Mesendoderm (in vitro differentiated cells): ENCODE measurements at regions not wholly inside any gene's neighbourhood (a gene's known extent, or its start where the extent isn't known, plus 50 kb on each side); places are given as distances from the start of the nearest gene placed in this dataset.
"Not testable (repeated sequence)": the region's sequence is repeated elsewhere in the genome, so short reads cannot be mapped to it uniquely, and the experiment has no call there.

ENCODE experiments used
- DNase-seq: peaks from one replicate; pipeline ENCODE4 v3.0.0; 2013
- H2AK5ac ChIP-seq: 2 replicates; pipeline ENCODE4 v1.6.1; 2013; ENCODE audit warnings: low read length, inconsistent platforms
- H2BK120ac ChIP-seq: 2 replicates; pipeline ENCODE4 v1.6.1; 2013; ENCODE audit warnings: low read depth, mild to moderate bottlenecking, low read length, moderate library complexity, mixed read lengths
- H2BK15ac ChIP-seq: replicated peaks from 2 replicates; pipeline ENCODE4 v1.6.1; 2013; ENCODE audit warnings: low read depth, mild to moderate bottlenecking, moderate library complexity
- H2BK5ac ChIP-seq: 2 replicates; pipeline ENCODE4 v1.6.1; 2013; ENCODE audit warnings: low read length, inconsistent platforms
- H3K18ac ChIP-seq: 2 replicates; pipeline ENCODE4 v1.6.1; 2013; ENCODE audit warnings: mild to moderate bottlenecking, low read length, mixed read lengths
- H3K23ac ChIP-seq: one replicate; pipeline ENCODE4 v1.6.1; 2013; ENCODE audit warnings: low read length
- H3K27ac ChIP-seq: 2 replicates; pipeline ENCODE4 v1.5.1; 2013; ENCODE audit warnings: low read depth, mild to moderate bottlenecking, inconsistent platforms, low read length, moderate library complexity
- H3K27me3 ChIP-seq: 2 replicates; pipeline ENCODE4 v1.6.1; 2013; ENCODE audit warnings: low read length, control low read depth, mild to moderate bottlenecking, inconsistent platforms; ENCODE audit not compliant: insufficient read depth, poor library complexity
- H3K36me3 ChIP-seq: 2 replicates; pipeline ENCODE4 v1.6.1; 2013; ENCODE audit warnings: low read length, inconsistent platforms; ENCODE audit not compliant: control insufficient read depth, insufficient read depth
- H3K4ac ChIP-seq: one replicate; pipeline ENCODE4 v1.6.1; 2013; ENCODE audit warnings: low read depth, mild to moderate bottlenecking, low read length, moderate library complexity
- H3K4me1 ChIP-seq: 2 replicates; pipeline ENCODE4 v1.6.1; 2013; ENCODE audit warnings: low read depth, low read length, inconsistent platforms; ENCODE audit not compliant: control insufficient read depth
- H3K4me2 ChIP-seq: 2 replicates; pipeline ENCODE4 v1.6.1; 2013; ENCODE audit warnings: low read length
- H3K4me3 ChIP-seq: 2 replicates; pipeline ENCODE4 v1.5.1; 2013; ENCODE audit warnings: mild to moderate bottlenecking, low read length
- H3K56ac ChIP-seq: one replicate; pipeline ENCODE4 v1.6.1; 2013; ENCODE audit warnings: low read length
- H3K79me1 ChIP-seq: 2 replicates; pipeline ENCODE4 v1.6.1; 2013; ENCODE audit warnings: low read length, inconsistent platforms
- H3K79me2 ChIP-seq: 2 replicates; pipeline ENCODE4 v1.6.1; 2013; ENCODE audit warnings: mild to moderate bottlenecking, low read length; ENCODE audit not compliant: control insufficient read depth, insufficient read depth
- H3K9ac ChIP-seq: 2 replicates; pipeline ENCODE4 v1.6.1; 2013; ENCODE audit warnings: low read length, inconsistent platforms
- H4K5ac ChIP-seq: one replicate; pipeline ENCODE4 v1.6.1; 2013; ENCODE audit warnings: low read length
- H4K8ac ChIP-seq: one replicate; pipeline ENCODE4 v1.6.1; 2013; ENCODE audit warnings: low read depth, mild to moderate bottlenecking, control low read depth, low read length, moderate library complexity
- WGBS: extraction: QIAGEN DNeasy Blood & Tissue Kit; methylation state at CpG from one replicate; pipeline ENCODE4 v1.1.7; 2013; ENCODE audit warnings: low lambda C conversion rate, missing lambda C conversion rate; ENCODE audit not compliant: insufficient coverage; ENCODE audit errors: extremely low coverage; 5-methylcytosine and 5-hydroxymethylcytosine counted together

- not testable (repeated sequence) for H4K8ac ChIP-seq
Observed at GRCh38 chr21:14623079-14623478, 77.0 kb upstream of the SAMSN1 start.

GRCh38 chr21:14620152-14620551, 74.0 kb upstream of the SAMSN1 start:
- Histone ChIP-seq H4K5ac (no peak overlapping the region), H3K4me2 (no peak overlapping the region), H2BK5ac (no peak overlapping the region), H3K4ac (no peak overlapping the region), H2AK5ac (no peak overlapping the region), H3K23ac (no peak overlapping the region), H3K56ac (no peak overlapping the region), H3K79me2 (no peaks in the 10 kb centered on the region), H3K9ac (no peak overlapping the region), H3K27me3 (no peaks in the 10 kb centered on the region), H3K79me1 (no peaks in the 10 kb centered on the region), H4K8ac (no peak overlapping the region), H3K36me3 (no peaks in the 10 kb centered on the region), H2BK120ac (no peak overlapping the region), H3K27ac (no peak overlapping the region), H3K4me3 (no peak overlapping the region), H3K18ac (no peak overlapping the region), H2BK15ac (no peak overlapping the region), H3K4me1 (no peaks in the 10 kb centered on the region)
- no CpG with 5 or more reads among the region's 2 CpGs for WGBS
- no peak for DNase-seq

More at GRCh38 chr21:14623079-14623478, 77.0 kb upstream of the SAMSN1 start:
- H2BK5ac ChIP-seq, H3K4me1 ChIP-seq, H3K79me1 ChIP-seq, H3K56ac ChIP-seq, DNase-seq, H2AK5ac ChIP-seq, H3K4ac ChIP-seq, H3K18ac ChIP-seq, H3K79me2 ChIP-seq, H3K27me3 ChIP-seq, H3K23ac ChIP-seq, H3K36me3 ChIP-seq, H3K9ac ChIP-seq, H2BK15ac ChIP-seq, H3K4me2 ChIP-seq, H2BK120ac ChIP-seq, H3K27ac ChIP-seq, H4K5ac ChIP-seq, H3K4me3 ChIP-seq: not testable (repeated sequence)
- no CpG with 5 or more reads among the region's 3 CpGs for WGBS

GRCh38 chr21:14617871-14618270, 71.8 kb upstream of the SAMSN1 start:
- no peak overlapping the region for H4K8ac ChIP-seq
- no peak overlapping the region for H4K5ac ChIP-seq
- no peaks in the 10 kb centered on the region for H3K4me1 ChIP-seq
- no peak overlapping the region for H3K23ac ChIP-seq
- H2BK5ac ChIP-seq, result no peak overlapping the region
- no peak overlapping the region for H2BK120ac ChIP-seq
- H3K79me2 ChIP-seq, result no peaks in the 10 kb centered on the region
- H3K4ac ChIP-seq, result no peak overlapping the region
- no peak overlapping the region for H3K9ac ChIP-seq
- no peak overlapping the region for H3K18ac ChIP-seq
- H3K36me3 ChIP-seq, result no peaks in the 10 kb centered on the region
- DNase-seq, result no peak
- no peak overlapping the region for H2AK5ac ChIP-seq
- H3K79me1 ChIP-seq, result no peaks in the 10 kb centered on the region
- H3K56ac ChIP-seq, result no peak overlapping the region
- H3K4me2 ChIP-seq, result no peak overlapping the region
- H3K4me3 ChIP-seq, result no peak overlapping the region
- WGBS, result no CpG with 5 or more reads among the region's 2 CpGs
- no peak overlapping the region for H2BK15ac ChIP-seq
- no peak overlapping the region for H3K27ac ChIP-seq
- H3K27me3 ChIP-seq, result no peaks in the 10 kb centered on the region

- Histone ChIP-seq H4K8ac (no peak overlapping the region), H3K36me3 (no peaks in the 10 kb centered on the region), H2BK120ac (no peak overlapping the region), H3K4me2 (no peak overlapping the region), H3K27ac (peak overlapping the region; percentile 34), H3K4me3 (no peak overlapping the region), H3K56ac (peak overlapping the region; percentile 26), H3K18ac (no peak overlapping the region), H3K79me2 (no peaks in the 10 kb centered on the region), H3K79me1 (no peaks in the 10 kb centered on the region), H3K4me1 (no peaks in the 10 kb centered on the region), H3K27me3 (no peaks in the 10 kb centered on the region), H3K23ac (no peak overlapping the region), H3K9ac (no peak overlapping the region), H2BK15ac (no peak overlapping the region), H3K4ac (no peak overlapping the region), H2BK5ac (no peak overlapping the region), H4K5ac (no peak overlapping the region), H2AK5ac (no peak overlapping the region)
- peak; percentile 12 for DNase-seq
- WGBS, result no CpG with 5 or more reads among the region's 2 CpGs
Observed at GRCh38 chr21:14617040-14617393, 70.9 kb upstream of the SAMSN1 start.

GRCh38 chr21:14616380-14617039, 70.4 kb upstream of the SAMSN1 start:
- H3K4me1 ChIP-seq, result no peaks in the 10 kb centered on the region

GRCh38 chr21:14615359-14615974, 69.4 kb upstream of the SAMSN1 start:
- Histone ChIP-seq H4K5ac (no peak overlapping the region), H2BK120ac (no peak overlapping the region), H3K4me3 (no peak overlapping the region), H3K79me1 (no peaks in the 10 kb centered on the region), H2AK5ac (no peak overlapping the region), H3K56ac (no peak overlapping the region), H3K9ac (no peak overlapping the region), H3K18ac (no peak overlapping the region), H3K27me3 (no peaks in the 10 kb centered on the region), H2BK5ac (no peak overlapping the region), H3K36me3 (no peaks in the 10 kb centered on the region), H3K4ac (no peak overlapping the region), H3K23ac (no peak overlapping the region), H3K4me1 (no peaks in the 10 kb centered on the region), H4K8ac (no peak overlapping the region), H3K27ac (no peak overlapping the region), H3K79me2 (no peaks in the 10 kb centered on the region), H3K4me2 (no peak overlapping the region), H2BK15ac (no peak overlapping the region)
- WGBS, result no CpG with 5 or more reads among the region's 4 CpGs
- no peak for DNase-seq

More at GRCh38 chr21:14616380-14617039, 70.4 kb upstream of the SAMSN1 start:
- Histone ChIP-seq H2BK15ac (no peak overlapping the region), H2BK120ac (no peak overlapping the region), H2BK5ac (no peak overlapping the region), H3K18ac (no peak overlapping the region), H3K79me2 (no peaks in the 10 kb centered on the region), H3K4ac (no peak overlapping the region), H3K56ac (no peak overlapping the region), H2AK5ac (no peak overlapping the region), H3K9ac (no peak overlapping the region), H4K8ac (no peak overlapping the region), H3K36me3 (no peaks in the 10 kb centered on the region), H3K79me1 (no peaks in the 10 kb centered on the region), H3K27ac (peak overlapping the region; percentile 34), H3K4me2 (no peak overlapping the region), H3K27me3 (no peaks in the 10 kb centered on the region), H3K23ac (no peak overlapping the region), H4K5ac (no peak overlapping the region), H3K4me3 (no peak overlapping the region)
- WGBS, result no CpG with 5 or more reads among the region's 4 CpGs
- peak; percentile 53 for DNase-seq
